Endodermal cell (in vitro differentiated cells): ENCODE measurements at regions not wholly inside any gene's neighbourhood (a gene's known extent, or its start where the extent isn't known, plus 50 kb on each side); places are given as distances from the start of the nearest gene placed in this dataset.

Experiments
- DNase-seq: peaks from one replicate; pipeline ENCODE4 v3.0.0-alpha.2; 2017
- H3K27ac ChIP-seq: 2 replicates; pipeline ENCODE4 v1.5.1; 2013; ENCODE audit warnings: mild to moderate bottlenecking, low read depth, low read length, moderate library complexity
- H3K27me3 ChIP-seq: 2 replicates; pipeline ENCODE4 v1.6.1; 2013; ENCODE audit warnings: mild to moderate bottlenecking, low read length, moderate library complexity; ENCODE audit not compliant: insufficient read depth, control insufficient read depth, poor library complexity, severe bottlenecking
- H3K36me3 ChIP-seq: 2 replicates; pipeline ENCODE4 v1.7.0; 2013; ENCODE audit warnings: mild to moderate bottlenecking, low read length, moderate library complexity; ENCODE audit not compliant: control insufficient read depth, insufficient read depth
- H3K4me1 ChIP-seq: one replicate; pipeline ENCODE4 v1.7.0; 2013; ENCODE audit warnings: low read length; ENCODE audit not compliant: control insufficient read depth, insufficient read depth
- H3K4me3 ChIP-seq: 2 replicates; pipeline ENCODE4 v1.5.1; 2013; ENCODE audit warnings: mild to moderate bottlenecking, low read length, moderate library complexity
- H3K9ac ChIP-seq: 2 replicates; pipeline ENCODE4 v1.6.1; 2013; ENCODE audit warnings: mild to moderate bottlenecking, low read length, moderate library complexity; ENCODE audit not compliant: poor library complexity, severe bottlenecking; ENCODE audit errors: extremely low read depth
- H3K9me3 ChIP-seq: 2 replicates; pipeline ENCODE4 v1.6.1; 2013; ENCODE audit warnings: mild to moderate bottlenecking, low read length, moderate library complexity; ENCODE audit not compliant: control insufficient read depth
- H3K27ac Mint-ChIP-seq: 2 replicates; pipeline ENCODE4 v1.8.0; 2020; ENCODE audit warnings: mixed read lengths
- H3K27me3 Mint-ChIP-seq: 2 replicates; pipeline ENCODE4 v1.8.0; 2021; ENCODE audit warnings: mild to moderate bottlenecking, mixed read lengths; ENCODE audit not compliant: insufficient read depth
- H3K36me3 Mint-ChIP-seq: 2 replicates; pipeline ENCODE4 v1.8.0; 2020; ENCODE audit warnings: low read depth, mixed read lengths
- H3K4me1 Mint-ChIP-seq: 2 replicates; pipeline ENCODE4 v1.8.0; 2020; ENCODE audit warnings: mixed read lengths
- H3K4me3 Mint-ChIP-seq: 2 replicates; pipeline ENCODE4 v1.8.0; 2020; ENCODE audit warnings: mild to moderate bottlenecking, moderate library complexity, mixed read lengths
- H3K9me3 Mint-ChIP-seq: 2 replicates; pipeline ENCODE4 v1.8.0; 2020; ENCODE audit warnings: mild to moderate bottlenecking, mixed read lengths
- WGBS, 2 experiments: methylation state at CpG; one replicate each; pipeline versions ENCODE4 v1.1.5 to v1.1.7; 2013; ENCODE audit warnings: missing lambda C conversion rate in 2 of 2, mixed read lengths in 1 of 2; ENCODE audit not compliant: insufficient coverage in 1 of 2, insufficient read length in 1 of 2; 5-methylcytosine and 5-hydroxymethylcytosine counted together
- TF ChIP-seq, protein P1 (sequence below): fragments of 200-600 bp; sonication (generic); conservative IDR thresholded peaks from 2 replicates; pipeline ENCODE4 v1.5.0; 2021; ENCODE audit warnings: antibody characterized with exemption, mild to moderate bottlenecking

DNA sequence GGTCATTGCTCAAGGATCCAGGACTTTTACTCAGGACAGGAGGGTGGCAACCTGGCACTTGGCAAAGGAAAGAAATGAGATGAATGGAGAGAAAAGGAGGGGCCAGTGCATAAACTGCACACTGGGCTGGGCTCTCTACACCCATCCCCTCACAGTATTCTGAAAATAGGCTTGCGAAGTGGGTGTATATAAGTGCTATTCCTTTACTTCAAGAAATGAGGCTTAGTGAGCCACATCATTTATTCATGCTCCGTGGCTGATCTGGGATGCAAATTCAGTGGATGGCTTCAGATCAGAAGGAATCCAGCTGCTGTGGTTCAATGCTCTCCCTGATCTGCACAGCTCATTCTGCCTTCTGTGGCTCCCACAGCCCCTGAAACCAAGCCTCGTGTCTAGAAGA lies 297.7 kb downstream of the UQCRFS1 start:
- peaks cover 4% of the 10 kb centered on the region for H3K27me3 Mint-ChIP-seq
- no peaks in the 10 kb centered on the region for H3K9me3 Mint-ChIP-seq
- TF ChIP-seq, protein P1, sequence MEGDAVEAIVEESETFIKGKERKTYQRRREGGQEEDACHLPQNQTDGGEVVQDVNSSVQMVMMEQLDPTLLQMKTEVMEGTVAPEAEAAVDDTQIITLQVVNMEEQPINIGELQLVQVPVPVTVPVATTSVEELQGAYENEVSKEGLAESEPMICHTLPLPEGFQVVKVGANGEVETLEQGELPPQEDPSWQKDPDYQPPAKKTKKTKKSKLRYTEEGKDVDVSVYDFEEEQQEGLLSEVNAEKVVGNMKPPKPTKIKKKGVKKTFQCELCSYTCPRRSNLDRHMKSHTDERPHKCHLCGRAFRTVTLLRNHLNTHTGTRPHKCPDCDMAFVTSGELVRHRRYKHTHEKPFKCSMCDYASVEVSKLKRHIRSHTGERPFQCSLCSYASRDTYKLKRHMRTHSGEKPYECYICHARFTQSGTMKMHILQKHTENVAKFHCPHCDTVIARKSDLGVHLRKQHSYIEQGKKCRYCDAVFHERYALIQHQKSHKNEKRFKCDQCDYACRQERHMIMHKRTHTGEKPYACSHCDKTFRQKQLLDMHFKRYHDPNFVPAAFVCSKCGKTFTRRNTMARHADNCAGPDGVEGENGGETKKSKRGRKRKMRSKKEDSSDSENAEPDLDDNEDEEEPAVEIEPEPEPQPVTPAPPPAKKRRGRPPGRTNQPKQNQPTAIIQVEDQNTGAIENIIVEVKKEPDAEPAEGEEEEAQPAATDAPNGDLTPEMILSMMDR, result no peak
- H3K4me3 Mint-ChIP-seq, result no peak overlapping the region
- H3K27ac ChIP-seq, result no peak overlapping the region
- H3K4me1 ChIP-seq, result peaks cover 9% of the 10 kb centered on the region
- no peak overlapping the region for H3K9ac ChIP-seq
- no peak overlapping the region for H3K4me3 ChIP-seq
- no peaks in the 10 kb centered on the region for H3K9me3 ChIP-seq
- H3K36me3 Mint-ChIP-seq, result no peaks in the 10 kb centered on the region
- peaks cover 20% of the 10 kb centered on the region for H3K4me1 Mint-ChIP-seq
- no peaks in the 10 kb centered on the region for H3K27me3 ChIP-seq
- no peaks in the 10 kb centered on the region for H3K36me3 ChIP-seq
- H3K27ac Mint-ChIP-seq, result peak overlapping the region; percentile 49
- WGBS, 2 experiments, result 84 to 86% methylated on average over 2 to 3 of the region's 3 CpGs
- no peak for DNase-seq

DNA sequence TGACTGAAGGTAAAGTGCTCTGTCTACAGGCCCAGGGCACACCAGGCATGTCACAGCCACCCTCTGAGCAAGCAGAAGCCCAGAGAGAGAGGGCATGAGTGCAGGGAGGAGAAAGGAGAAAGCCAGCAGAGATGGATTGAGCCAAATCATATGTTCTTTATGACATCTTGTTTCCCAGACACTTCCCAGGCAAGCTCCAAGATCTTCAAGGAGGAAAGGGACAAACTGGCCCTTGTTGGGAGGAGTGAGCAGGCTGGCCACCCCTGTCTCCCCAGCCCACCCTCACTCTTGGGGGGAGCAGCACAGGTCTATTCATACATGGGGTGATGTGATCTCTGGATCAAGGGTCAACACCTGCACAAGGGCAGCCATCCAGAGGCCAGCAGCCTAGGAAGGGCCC lies 298.8 kb downstream of the UQCRFS1 start:
- Histone ChIP-seq H3K4me1 (peaks cover 9% of the 10 kb centered on the region), H3K9ac (no peak overlapping the region), H3K4me3 (no peak overlapping the region), H3K9me3 (no peaks in the 10 kb centered on the region), H3K27ac (no peak overlapping the region), H3K36me3 (no peaks in the 10 kb centered on the region), H3K27me3 (no peaks in the 10 kb centered on the region)
- Mint-ChIP-seq H3K36me3 (no peaks in the 10 kb centered on the region), H3K27me3 (peaks cover 4% of the 10 kb centered on the region), H3K27ac (no peak overlapping the region), H3K9me3 (no peaks in the 10 kb centered on the region), H3K4me3 (no peak overlapping the region), H3K4me1 (peaks cover 20% of the 10 kb centered on the region)
- TF ChIP-seq, protein P1, result no peak
- peak; percentile 16 for DNase-seq

DNA sequence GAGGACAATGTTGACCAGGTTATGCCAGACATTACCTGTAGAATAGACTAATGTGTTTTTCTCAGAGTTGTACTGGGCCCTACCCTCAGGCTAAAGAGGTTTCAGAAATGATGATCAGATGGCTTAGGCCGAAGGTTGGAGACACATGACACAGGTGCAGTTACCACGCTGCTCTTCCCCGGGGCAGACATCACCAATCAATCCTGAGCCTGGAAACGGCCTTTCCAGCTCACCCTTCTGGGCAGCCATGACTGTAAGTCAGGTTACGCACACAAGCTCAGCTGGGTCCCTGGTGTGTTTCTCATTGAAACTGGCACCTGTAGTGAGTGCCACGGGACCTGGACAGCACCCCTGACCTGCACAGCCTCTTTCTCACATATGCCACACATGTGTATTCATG lies 299.3 kb downstream of the UQCRFS1 start:
- Mint-ChIP-seq H3K27me3 (peaks cover 4% of the 10 kb centered on the region), H3K4me3 (no peak overlapping the region), H3K4me1 (peaks cover 20% of the 10 kb centered on the region), H3K27ac (no peak overlapping the region), H3K9me3 (no peaks in the 10 kb centered on the region), H3K36me3 (no peaks in the 10 kb centered on the region)
- 93 to 98% methylated on average over 6 of the region's 6 CpGs for WGBS, 2 experiments
- Histone ChIP-seq H3K4me3 (no peak overlapping the region), H3K36me3 (no peaks in the 10 kb centered on the region), H3K9me3 (no peaks in the 10 kb centered on the region), H3K27ac (no peak overlapping the region), H3K4me1 (peaks cover 9% of the 10 kb centered on the region), H3K9ac (no peak overlapping the region), H3K27me3 (no peaks in the 10 kb centered on the region)
- peak; percentile 38 for DNase-seq
- TF ChIP-seq, protein P1, result no peak
